Fibroblast of lung (primary cell): ENCODE measurements at regions not wholly inside any gene's neighbourhood (a gene's known extent, or its start where the extent isn't known, plus 50 kb on each side); places are given as distances from the start of the nearest gene placed in this dataset.
A peak's percentile ranks its signal among the peaks of the same experiment; 100 is the strongest.

Experiments
- DNase-seq, 2 donors: peaks; one replicate each; pipeline versions ENCODE4 v3.0.0 to v3.0.0-alpha.2; 2010; ENCODE audit warnings: low read depth in 2 of 2
- H2AFZ ChIP-seq: 2 replicates; pipeline ENCODE4 v1.5.1; 2012; ENCODE audit warnings: low read length, control low read depth, inconsistent platforms
- H3K27ac ChIP-seq: 2 replicates; pipeline ENCODE4 v1.5.1; 2011; ENCODE audit warnings: low read length, control low read depth; ENCODE audit not compliant: insufficient read depth
- H3K27me3 ChIP-seq: 2 replicates; pipeline ENCODE4 v1.5.1; 2011; ENCODE audit warnings: mild to moderate bottlenecking, low read length; ENCODE audit not compliant: control insufficient read depth, insufficient read depth
- H3K36me3 ChIP-seq: 2 replicates; pipeline ENCODE4 v1.5.1; 2011; ENCODE audit warnings: low read length; ENCODE audit not compliant: control insufficient read depth, insufficient read depth
- H3K4me1 ChIP-seq: 2 replicates; pipeline ENCODE4 v1.5.1; 2011; ENCODE audit warnings: low read length; ENCODE audit not compliant: control insufficient read depth, insufficient read depth; ENCODE audit errors: extremely low read depth
- H3K4me2 ChIP-seq: 2 replicates; pipeline ENCODE4 v1.5.1; 2011; ENCODE audit warnings: low read length, control low read depth; ENCODE audit not compliant: insufficient read depth; ENCODE audit errors: extremely low read depth
- H3K4me3 ChIP-seq, 4 experiments: fragments of 200-600 bp in 1 of 4; sonication (generic) in 1 of 4; replicated peaks in 1 of 4; 2 replicates each; pipeline ENCODE4 v1.5.1; 2011 to 2016; ENCODE audit warnings: low read length in 4 of 4, low read depth in 3 of 4, mild to moderate bottlenecking in 3 of 4, control low read depth in 2 of 4, inconsistent platforms in 1 of 4, mixed read lengths in 1 of 4; ENCODE audit not compliant: insufficient read depth in 1 of 4; ENCODE audit errors: control extremely low read depth in 1 of 4
- H3K79me2 ChIP-seq: 2 replicates; pipeline ENCODE4 v1.5.1; 2012; ENCODE audit warnings: mild to moderate bottlenecking, low read length, inconsistent platforms; ENCODE audit not compliant: control insufficient read depth, insufficient read depth
- H3K9ac ChIP-seq: 2 replicates; pipeline ENCODE4 v1.5.1; 2011; ENCODE audit warnings: mild to moderate bottlenecking, low read length, control low read depth; ENCODE audit not compliant: insufficient read depth
- H3K9me3 ChIP-seq: 2 replicates; pipeline ENCODE4 v1.5.1; 2012; ENCODE audit warnings: low read depth, low read length; ENCODE audit not compliant: control insufficient read depth, insufficient read depth
- H4K20me1 ChIP-seq: 2 replicates; pipeline ENCODE4 v1.5.1; 2011; ENCODE audit warnings: low read length; ENCODE audit not compliant: control insufficient read depth, insufficient read depth; ENCODE audit errors: extremely low read depth
- CTCF ChIP-seq, 2 donors: IDR thresholded peaks in 1 of 2; conservative IDR thresholded peaks in 1 of 2; 1 replicate in 1 of 2; 2 replicates in 1 of 2; pipeline ENCODE4 v1.5.1; 2011 to 2012; ENCODE audit warnings: low read length in 2 of 2, control low read depth in 1 of 2, inconsistent platforms in 1 of 2, low read depth in 1 of 2, mild to moderate bottlenecking in 1 of 2
- EZH2 ChIP-seq: IDR thresholded peaks from 2 replicates; pipeline ENCODE4 v1.5.1; 2012; ENCODE audit warnings: low read length, control low read depth, mild to moderate bottlenecking; ENCODE audit errors: missing control alignments

GRCh38 chr16:27725236-27726000, 175.5 kb downstream of the KATNIP start:
- Histone ChIP-seq H2AFZ (no peak overlapping the region), H3K9ac (no peak overlapping the region), H3K27ac (no peak overlapping the region), H3K4me2 (no peak overlapping the region), H4K20me1 (no peaks in the 10 kb centered on the region), H3K36me3 (peaks cover 3% of the 10 kb centered on the region), H3K27me3 (no peaks in the 10 kb centered on the region), H3K79me2 (no peaks in the 10 kb centered on the region), H3K9me3 (no peaks in the 10 kb centered on the region), H3K4me3 (no peak overlapping the region), H3K4me1 (peaks cover 11% of the 10 kb centered on the region)
- DNase-seq: no peak
- no peak for TF ChIP-seq EZH2
- TF ChIP-seq CTCF (conservative IDR thresholded peaks at IDR 0.05 in 1 of 2, IDR thresholded peaks at IDR 0.05 in 1 of 2; ENCODE audit: low read depth in 1 of 2, low read length in 2 of 2): no peak

GRCh38 chr16:27726621-27727261, 176.8 kb downstream of the KATNIP start:
- Histone ChIP-seq H4K20me1 (no peaks in the 10 kb centered on the region), H3K79me2 (no peaks in the 10 kb centered on the region), H3K4me3 (no peak overlapping the region), H3K9me3 (no peaks in the 10 kb centered on the region), H3K4me1 (peaks cover 8% of the 10 kb centered on the region), H3K27me3 (no peaks in the 10 kb centered on the region), H3K9ac (no peak overlapping the region), H3K27ac (no peak overlapping the region), H2AFZ (no peak overlapping the region), H3K4me2 (no peak overlapping the region), H3K36me3 (peaks cover 5% of the 10 kb centered on the region)
- TF ChIP-seq CTCF (conservative IDR thresholded peaks at IDR 0.05 in 1 of 2, IDR thresholded peaks at IDR 0.05 in 1 of 2; ENCODE audit: low read depth in 1 of 2, low read length in 2 of 2): no peak
- no peak for TF ChIP-seq EZH2
- peak; percentile 60 to 68 for DNase-seq

- Histone ChIP-seq H3K27me3 (no peaks in the 10 kb centered on the region), H2AFZ (no peak overlapping the region), H3K36me3 (peaks cover 3% of the 10 kb centered on the region), H3K4me1 (peaks cover 4% of the 10 kb centered on the region), H3K79me2 (no peaks in the 10 kb centered on the region), H3K4me3 (no peak overlapping the region), H3K9me3 (no peaks in the 10 kb centered on the region), H3K27ac (no peak overlapping the region), H4K20me1 (no peaks in the 10 kb centered on the region), H3K9ac (no peak overlapping the region), H3K4me2 (no peak overlapping the region)
- no peak for TF ChIP-seq EZH2
- no peak for TF ChIP-seq CTCF (conservative IDR thresholded peaks at IDR 0.05 in 1 of 2, IDR thresholded peaks at IDR 0.05 in 1 of 2; ENCODE audit: low read depth in 1 of 2, low read length in 2 of 2)
- no peak for DNase-seq
Measured at GRCh38 chr16:27727941-27728340, 178.0 kb downstream of the KATNIP start.
